SK-N-SH treated with all-trans-retinoic acid at 6 μM for 48 hours (cell line): ENCODE measurements at regions not wholly inside any gene's neighbourhood (a gene's known extent, or its start where the extent isn't known, plus 50 kb on each side); places are given as distances from the start of the nearest gene placed in this dataset.

ENCODE experiments used
- ARNTL ChIP-seq: fragments of 450-650 bp; formaldehyde crosslinking; IDR thresholded peaks from 2 replicates; pipeline ENCODE4 v1.5.0; 2020; ENCODE audit warnings: low read depth, mild to moderate bottlenecking, moderate library complexity, borderline replicate concordance
- BACH2 ChIP-seq: fragments of 250-450 bp; sonication (Bioruptor Pico); IDR thresholded peaks from 2 replicates; pipeline ENCODE4 v1.9.0; 2021; ENCODE audit warnings: mild to moderate bottlenecking, borderline replicate concordance
- PATZ1 ChIP-seq: fragments of 250-450 bp; sonication (Bioruptor Pico); IDR thresholded peaks from 2 replicates; pipeline ENCODE4 v1.8.0; 2020; ENCODE audit warnings: mild to moderate bottlenecking, moderate library complexity, borderline replicate concordance
- PPARA ChIP-seq: fragments of 250-450 bp; sonication (Bioruptor Pico); IDR thresholded peaks from 2 replicates; pipeline ENCODE4 v1.5.0; 2020; ENCODE audit warnings: mild to moderate bottlenecking, borderline replicate concordance
- RARB ChIP-seq: fragments of 250-450 bp; sonication (Bioruptor Pico); IDR thresholded peaks from 2 replicates; pipeline ENCODE4 v1.8.0; 2021; ENCODE audit warnings: mild to moderate bottlenecking, moderate library complexity
- ZC3H10 ChIP-seq: fragments of 250-450 bp; sonication (Bioruptor Pico); IDR thresholded peaks from 2 replicates; pipeline ENCODE4 v1.5.1; 2021; ENCODE audit warnings: mild to moderate bottlenecking, moderate library complexity
- ZFP3 ChIP-seq: fragments of 250-450 bp; sonication (Bioruptor Pico); IDR thresholded peaks from 2 replicates; pipeline ENCODE4 v1.5.0; 2020; ENCODE audit warnings: mild to moderate bottlenecking, moderate library complexity
- ZFP30 ChIP-seq: fragments of 450-650 bp; formaldehyde crosslinking; IDR thresholded peaks from 2 replicates; pipeline ENCODE4 v1.5.0; 2022; ENCODE audit warnings: mild to moderate bottlenecking, moderate library complexity
- ZNF565 ChIP-seq: fragments of 450-650 bp; formaldehyde crosslinking; conservative IDR thresholded peaks from 2 replicates; pipeline ENCODE4 v1.5.0; 2020; ENCODE audit warnings: low read depth, mild to moderate bottlenecking, moderate library complexity
- ZNF8 ChIP-seq: fragments of 450-650 bp; formaldehyde crosslinking; IDR thresholded peaks from 2 replicates; pipeline ENCODE4 v1.5.0; 2020; ENCODE audit warnings: mild to moderate bottlenecking, moderate library complexity

GRCh38 chr13:23983671-23984070 lies 86.4 kb upstream of the C1QTNF9B start:
- TF ChIP-seq PATZ1 (CRISPR knock-in tag) (no peak), ZFP30 (CRISPR knock-in tag) (no peak), ZNF8 (no peak), ZFP3 (no peak), BACH2 (no peak), ZNF565 (CRISPR knock-in tag) (no peak), RARB (CRISPR knock-in tag) (no peak), PPARA (no peak), ARNTL (CRISPR knock-in tag) (no peak), ZC3H10 (CRISPR knock-in tag) (no peak)
